B cell (primary cell): ENCODE measurements at regions not wholly inside any gene's neighbourhood (a gene's known extent, or its start where the extent isn't known, plus 50 kb on each side); places are given as distances from the start of the nearest gene placed in this dataset.

Experiments
- ATAC-seq: fragments of 200-7000 bp; cut with Tn5 transposase; one replicate; pipeline ENCODE4 v1.10.0; 2021; ENCODE audit warnings: low read depth, mild to moderate bottlenecking, moderate number of reproducible peaks, moderate library complexity
- CTCF ChIA-PET: fragments of 350-600 bp; sonication (Branson Sonifier 250); formaldehyde crosslinking; loops from one replicate; lab custom pipeline; 2021; ENCODE audit warnings: antibody characterized with exemption, inconsistent platforms; lab: Charles Lee
- POLR2A ChIA-PET: fragments of 350-600 bp; sonication (Branson Sonifier 250); formaldehyde crosslinking; loops from one replicate; lab custom pipeline; 2021; ENCODE audit warnings: antibody characterized with exemption; lab: Charles Lee
- DNase-seq: peaks from one replicate; pipeline ENCODE4 v3.0.0; 2013
- H2AFZ ChIP-seq: 2 replicates; pipeline ENCODE4 v1.6.1; 2012; ENCODE audit warnings: mild to moderate bottlenecking, low read depth, low read length; ENCODE audit not compliant: insufficient read depth, poor library complexity, severe bottlenecking
- H3K27ac ChIP-seq, 2 donors: 1 replicate in 1 of 2; 2 replicates in 1 of 2; pipeline ENCODE4 v1.5.1; 2012 to 2013; ENCODE audit warnings: low read length in 2 of 2, mild to moderate bottlenecking in 2 of 2, moderate library complexity in 1 of 2
- H3K27me3 ChIP-seq, 4 experiments: fragments of 200-600 bp in 1 of 4; sonication (generic) in 1 of 4; replicated peaks in 1 of 4; 1 replicate in 2 of 4; 2 replicates in 2 of 4; pipeline versions ENCODE4 v1.6.1 to v1.7.0; 2013 to 2016; ENCODE audit warnings: low read length in 3 of 4, mild to moderate bottlenecking in 2 of 4, mixed read lengths in 1 of 4, moderate library complexity in 1 of 4; ENCODE audit not compliant: insufficient read depth in 4 of 4, control insufficient read depth in 3 of 4; ENCODE audit errors: control extremely low read depth in 1 of 4
- H3K36me3 ChIP-seq, 2 experiments: replicated peaks in 1 of 2; 1 replicate in 1 of 2; 2 replicates in 1 of 2; pipeline versions ENCODE4 v1.6.1 to v1.7.1; 2013; ENCODE audit warnings: low read length in 1 of 2; ENCODE audit not compliant: insufficient read depth in 2 of 2, control insufficient read depth in 1 of 2; ENCODE audit errors: control extremely low read depth in 1 of 2, extremely low read depth in 1 of 2
- H3K4me1 ChIP-seq, 2 donors: fragments of 200-600 bp in 1 of 2; sonication (generic) in 1 of 2; 1 replicate in 1 of 2; 2 replicates in 1 of 2; pipeline versions ENCODE4 v1.5.1 to v1.6.1; 2013 to 2017; ENCODE audit warnings: low read length in 2 of 2; ENCODE audit not compliant: control insufficient read depth in 2 of 2, insufficient read depth in 2 of 2
- H3K4me2 ChIP-seq: replicated peaks from 2 replicates; pipeline ENCODE3; 2012; ENCODE audit warnings: mild to moderate bottlenecking, low read depth, low read length; ENCODE audit not compliant: poor library complexity, severe bottlenecking
- H3K4me3 ChIP-seq, 5 experiments: fragments of 200-600 bp in 1 of 5; sonication (generic) in 1 of 5; 1 replicate in 3 of 5; 2 replicates in 2 of 5; pipeline versions ENCODE4 v1.5.1 to v1.7.0; 2011 to 2016; ENCODE audit warnings: low read length in 4 of 5, mild to moderate bottlenecking in 4 of 5, low read depth in 2 of 5, control low read depth in 1 of 5, moderate library complexity in 1 of 5; ENCODE audit not compliant: insufficient read depth in 1 of 5; ENCODE audit errors: control extremely low read depth in 1 of 5, extremely low read depth in 1 of 5
- H3K79me2 ChIP-seq: fragments of 200-600 bp; sonication (generic); one replicate; pipeline ENCODE4 v1.6.0; 2016; ENCODE audit warnings: low read length; ENCODE audit not compliant: control insufficient read depth, insufficient read depth
- H3K9ac ChIP-seq: fragments of 200-600 bp; sonication (generic); 2 replicates; pipeline ENCODE4 v1.6.1; 2017; ENCODE audit warnings: mild to moderate bottlenecking, low read length, moderate library complexity
- H3K9me3 ChIP-seq, 3 donors: one replicate each; pipeline versions ENCODE4 v1.6.1 to v1.7.1; 2013; ENCODE audit warnings: low read length in 2 of 3; ENCODE audit not compliant: control insufficient read depth in 2 of 3, insufficient read depth in 1 of 3; ENCODE audit errors: control extremely low read depth in 1 of 3
- H4K20me1 ChIP-seq: 2 replicates; pipeline ENCODE4 v1.6.0; 2012; ENCODE audit warnings: mild to moderate bottlenecking, low read length; ENCODE audit not compliant: insufficient read depth, control insufficient read depth, poor library complexity, severe bottlenecking
- H3K27ac Mint-ChIP-seq: one replicate; pipeline ENCODE4 v1.8.0; 2021; ENCODE audit warnings: mixed read lengths
- H3K27me3 Mint-ChIP-seq: one replicate; pipeline ENCODE4 v1.8.0; 2021; ENCODE audit warnings: mixed read lengths
- H3K4me1 Mint-ChIP-seq: one replicate; pipeline ENCODE4 v1.8.0; 2021; ENCODE audit warnings: mixed read lengths
- H3K4me3 Mint-ChIP-seq: one replicate; pipeline ENCODE4 v1.8.0; 2021; ENCODE audit warnings: mixed read lengths
- H3K9me3 Mint-ChIP-seq: one replicate; pipeline ENCODE4 v1.8.0; 2022; ENCODE audit warnings: mixed read lengths; ENCODE audit not compliant: insufficient read depth
- CTCF ChIP-seq: fragments of 200-600 bp; IDR thresholded peaks from one replicate; pipeline ENCODE4 v1.8.0; 2022; ENCODE audit warnings: antibody characterized with exemption, mild to moderate bottlenecking
- EZH2 ChIP-seq: IDR thresholded peaks from 2 replicates; pipeline ENCODE4 v1.6.1; 2012; ENCODE audit warnings: borderline replicate concordance, low read depth, mild to moderate bottlenecking, moderate library complexity, low read length; ENCODE audit not compliant: insufficient read depth, poor library complexity, severe bottlenecking
- WGBS: methylation state at CpG from one replicate; pipeline ENCODE4 v1.1.5; 2013; ENCODE audit warnings: missing lambda C conversion rate; ENCODE audit not compliant: insufficient coverage; 5-methylcytosine and 5-hydroxymethylcytosine counted together
- intact Hi-C: fragments of 100-400 bp; cut with micrococcal nuclease; formaldehyde crosslinking; loops from one replicate; pipeline ENCODE4 v1.10.0; 2022

DNA sequence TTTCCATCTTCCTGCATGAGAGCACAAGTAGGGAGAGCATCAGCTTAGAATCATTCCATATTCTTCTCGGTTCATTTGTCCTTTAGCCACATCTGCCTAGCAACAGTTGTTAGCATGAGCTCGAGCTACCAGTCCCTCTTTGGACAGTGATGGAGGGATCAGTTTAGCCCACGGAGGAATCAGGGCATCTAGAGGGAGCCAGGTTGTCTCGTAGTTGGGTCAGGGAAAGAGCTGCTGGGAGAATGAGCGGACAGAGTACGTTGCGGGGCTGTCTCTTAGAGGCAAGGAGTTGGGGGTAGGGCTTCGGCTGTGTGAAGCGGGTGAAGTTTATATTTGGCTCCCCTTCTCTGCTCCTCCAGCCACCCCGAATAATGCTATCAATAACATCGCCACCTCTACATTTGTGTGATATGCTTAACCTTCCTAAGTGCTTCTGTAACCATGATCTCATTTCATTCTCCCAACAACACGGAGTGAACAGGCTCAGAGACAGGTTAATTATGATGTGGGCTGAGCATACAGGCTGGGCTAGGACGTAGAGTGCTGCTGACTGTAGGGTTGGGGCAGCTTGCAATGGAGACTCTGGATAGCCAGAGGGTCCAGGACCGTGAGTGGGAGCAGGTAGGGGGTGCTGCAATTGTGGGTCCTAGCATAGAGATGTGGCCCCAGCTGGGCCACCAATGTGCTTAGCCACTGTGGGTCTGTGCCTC is 72.6 kb downstream of the FRMPD3 start:
- WGBS = 57% methylated on average over 1 of the region's 14 CpGs

DNA sequence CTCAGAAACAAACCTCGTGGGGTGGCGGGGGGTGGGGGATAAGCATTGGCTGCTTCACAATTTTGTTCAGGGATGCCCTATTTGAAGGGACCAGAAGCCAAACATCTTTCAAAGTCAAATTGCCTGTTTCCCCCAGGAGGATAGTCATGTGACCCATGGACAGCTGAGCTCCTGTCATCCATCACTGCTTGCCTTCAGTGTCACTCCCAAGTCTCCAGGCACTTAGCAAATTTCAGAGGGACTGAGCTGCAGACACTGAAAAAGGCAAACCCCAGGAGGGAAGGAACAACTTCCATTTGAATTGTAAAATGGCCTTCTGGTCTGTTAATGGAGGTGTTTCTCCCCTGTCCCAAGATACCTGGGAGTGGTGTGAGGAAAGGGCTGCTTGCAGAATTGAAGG is 73.4 kb downstream of the FRMPD3 start:
- H3K27me3 ChIP-seq = no peaks in the 10 kb centered on the region
- H3K9ac ChIP-seq = no peak overlapping the region
- H4K20me1 ChIP-seq = no peaks in the 10 kb centered on the region
- ATAC-seq (no peak), DNase-seq (no peak)
- no peaks in the 10 kb centered on the region for H3K4me1 Mint-ChIP-seq
- no peaks in the 10 kb centered on the region for H3K9me3 ChIP-seq
- ChIA-PET CTCF (no interaction called here), POLR2A (no interaction called here)
- H3K4me1 ChIP-seq = no peaks in the 10 kb centered on the region
- no peaks in the 10 kb centered on the region for H3K79me2 ChIP-seq
- no peak overlapping the region for H3K4me2 ChIP-seq
- 80% methylated on average over 2 of the region's 2 CpGs for WGBS
- H2AFZ ChIP-seq = no peak overlapping the region
- no peak overlapping the region for H3K4me3 Mint-ChIP-seq
- H3K27ac Mint-ChIP-seq = no peak overlapping the region
- TF ChIP-seq EZH2 = no peak
- no peak for TF ChIP-seq CTCF
- peaks cover 4% of the 10 kb centered on the region for H3K27me3 Mint-ChIP-seq
- intact Hi-C loops = no loop called here
- H3K27ac ChIP-seq = no peak overlapping the region
- no peak overlapping the region for H3K4me3 ChIP-seq
- no peaks in the 10 kb centered on the region for H3K9me3 Mint-ChIP-seq
- H3K36me3 ChIP-seq = no peaks in the 10 kb centered on the region

More for the DNA sequence above, 72.6 kb downstream of the FRMPD3 start:
- Histone ChIP-seq H3K27ac (no peak overlapping the region), H3K4me1 (no peaks in the 10 kb centered on the region), H3K4me3 (no peak overlapping the region), H3K36me3 (no peaks in the 10 kb centered on the region), H3K27me3 (no peaks in the 10 kb centered on the region), H3K79me2 (no peaks in the 10 kb centered on the region), H3K4me2 (no peak overlapping the region), H2AFZ (no peak overlapping the region), H3K9me3 (no peaks in the 10 kb centered on the region), H3K9ac (no peak overlapping the region), H4K20me1 (no peaks in the 10 kb centered on the region)
- TF ChIP-seq CTCF (no peak), EZH2 (no peak)
- DNase-seq (no peak), ATAC-seq (no peak)
- peaks cover 9% of the 10 kb centered on the region for H3K27me3 Mint-ChIP-seq
- H3K4me3 Mint-ChIP-seq = no peak overlapping the region
- no peak overlapping the region for H3K27ac Mint-ChIP-seq
- ChIA-PET CTCF (no interaction called here), POLR2A (no interaction called here)
- no peaks in the 10 kb centered on the region for H3K9me3 Mint-ChIP-seq
- intact Hi-C loops = no loop called here
- no peaks in the 10 kb centered on the region for H3K4me1 Mint-ChIP-seq
